Endothelial cell of umbilical vein (primary cell): ENCODE measurements at regions not wholly inside any gene's neighbourhood (a gene's known extent, or its start where the extent isn't known, plus 50 kb on each side); places are given as distances from the start of the nearest gene placed in this dataset.

Source experiments
- BruUV-seq: library from RNA; stranded (reverse); fragments of 400-500 nt; replicated peaks from 2 replicates; lab custom pipeline; 2021; lab: Mats Ljungman, UMichigan
- CTCF ChIA-PET: fragments of 300-600, 350-600 bp; sonication (Branson Sonifier 250); formaldehyde crosslinking; loops from one replicate; lab custom pipeline; 2021; ENCODE audit warnings: antibody characterized with exemption, inconsistent platforms; lab: Charles Lee
- POLR2A ChIA-PET: fragments of 300-600, 350-600 bp; sonication (Branson Sonifier 250); formaldehyde crosslinking; loops from one replicate; lab custom pipeline; 2021; ENCODE audit warnings: antibody characterized with exemption, inconsistent platforms; lab: Charles Lee
- DNase-seq: peaks from one replicate; pipeline ENCODE4 v3.0.0-alpha.2; 2011; ENCODE audit warnings: low read depth, low spot score
- FAIRE-seq: peaks from 2 replicates; lab custom pipeline; 2011; peaks lifted over from hg19 to GRCh38; lab: Jason Lieb, UNC
- H2AFZ ChIP-seq: 2 replicates; pipeline ENCODE4 v1.6.0; 2012; ENCODE audit warnings: low read depth, low read length, control low read depth, inconsistent platforms
- H3K27ac ChIP-seq: 2 replicates; pipeline ENCODE4 v1.5.1; 2011; ENCODE audit warnings: low read depth, mild to moderate bottlenecking, control low read depth, low read length, moderate library complexity; ENCODE audit not compliant: insufficient read depth
- H3K27me3 ChIP-seq, 2 experiments: 2 replicates each; pipeline versions ENCODE4 v1.6.0 to v1.6.1; 2011; ENCODE audit warnings: low read length in 2 of 2, mixed read lengths in 1 of 2; ENCODE audit not compliant: control insufficient read depth in 2 of 2, insufficient read depth in 2 of 2
- H3K36me3 ChIP-seq, 2 experiments: 2 replicates in 1 of 2; 3 replicates in 1 of 2; pipeline ENCODE4 v1.5.1; 2011; ENCODE audit warnings: low read length in 2 of 2, mild to moderate bottlenecking in 1 of 2, moderate library complexity in 1 of 2; ENCODE audit not compliant: control insufficient read depth in 2 of 2, insufficient read depth in 2 of 2; ENCODE audit errors: extremely low read depth in 1 of 2
- H3K4me1 ChIP-seq: 3 replicates; pipeline ENCODE4 v1.5.1; 2011; ENCODE audit warnings: mild to moderate bottlenecking, low read length; ENCODE audit not compliant: control insufficient read depth, insufficient read depth; ENCODE audit errors: extremely low read depth
- H3K4me2 ChIP-seq: 2 replicates; pipeline ENCODE4 v1.6.1; 2011; ENCODE audit warnings: low read length, control low read depth, mixed read lengths; ENCODE audit not compliant: insufficient read depth
- H3K4me3 ChIP-seq, 3 experiments: fragments of 200-600 bp in 1 of 3; sonication (generic), shearing (Covaris generic) in 1 of 3; replicated peaks in 1 of 3; 2 replicates each; pipeline ENCODE4 v1.5.1; 2011 to 2016; ENCODE audit warnings: control low read depth in 3 of 3, low read length in 3 of 3, mild to moderate bottlenecking in 2 of 3, inconsistent platforms in 1 of 3, low read depth in 1 of 3, moderate library complexity in 1 of 3; ENCODE audit not compliant: insufficient read depth in 1 of 3
- H3K79me2 ChIP-seq: 2 replicates; pipeline ENCODE4 v1.6.0; 2012; ENCODE audit warnings: low read length, inconsistent platforms; ENCODE audit not compliant: control insufficient read depth, insufficient read depth
- H3K9ac ChIP-seq: replicated peaks from 2 replicates; pipeline ENCODE3; 2011; ENCODE audit warnings: low read length, control low read depth; ENCODE audit not compliant: insufficient read depth; ENCODE audit errors: extremely low read depth
- H3K9me1 ChIP-seq: replicated peaks from 3 replicates; pipeline ENCODE4 v1.6.0; 2011; ENCODE audit warnings: mild to moderate bottlenecking, low read length; ENCODE audit not compliant: control insufficient read depth, insufficient read depth; ENCODE audit errors: extremely low read depth
- H3K9me3 ChIP-seq: replicated peaks from 2 replicates; pipeline ENCODE4 v1.5.1; 2012; ENCODE audit warnings: low read length, inconsistent platforms; ENCODE audit not compliant: control insufficient read depth, insufficient read depth
- H4K20me1 ChIP-seq: replicated peaks from 2 replicates; pipeline ENCODE3; 2011; ENCODE audit warnings: mild to moderate bottlenecking, low read length; ENCODE audit not compliant: control insufficient read depth, insufficient read depth; ENCODE audit errors: extremely low read depth
- CTCF ChIP-seq, 2 donors: IDR thresholded peaks; 1 replicate in 1 of 2; 2 replicates in 1 of 2; pipeline ENCODE4 v1.5.1; 2011; ENCODE audit warnings: low read length in 2 of 2, mild to moderate bottlenecking in 2 of 2, moderate library complexity in 2 of 2, control low read depth in 1 of 2, inconsistent platforms in 1 of 2, low read depth in 1 of 2; ENCODE audit not compliant: insufficient read depth in 1 of 2; ENCODE audit errors: extremely low read depth in 1 of 2
- JUN ChIP-seq: IDR thresholded peaks from 2 replicates; pipeline ENCODE4 v1.6.1; 2011; ENCODE audit warnings: borderline replicate concordance, low read depth; ENCODE audit not compliant: insufficient read length, insufficient read depth
- POLR2A ChIP-seq: IDR thresholded peaks from 2 replicates; pipeline ENCODE4 v1.6.1; 2012; ENCODE audit warnings: low read depth, mild to moderate bottlenecking, control low read depth, low read length
- dilution Hi-C: fragments of 300-500 bp; cut with MboI; formaldehyde crosslinking; loops from one replicate; pipeline ENCODE4 v1.15.0; 2019; ENCODE audit warnings: low sequenced_read_pairs; ENCODE audit not compliant: extremely low pct_ligation_motif_present
- intact Hi-C: fragments of 100-400 bp; cut with micrococcal nuclease; formaldehyde crosslinking; loops from one replicate; pipeline ENCODE4 v1.10.0; 2022

GRCh38 chr15:96246057-96246456 lies 84.4 kb upstream of the NR2F2 start:
- H2AFZ ChIP-seq = no peak overlapping the region
- POLR2A ChIA-PET = no interaction called here

GRCh38 chr15:96247621-96248305 lies 82.7 kb upstream of the NR2F2 start:
- no peak overlapping the region for H3K27ac ChIP-seq
- POLR2A ChIA-PET = no interaction called here
- no peak for DNase-seq

More at GRCh38 chr15:96246057-96246456, 84.4 kb upstream of the NR2F2 start:
- Histone ChIP-seq H3K4me1 (no peaks in the 10 kb centered on the region), H3K9me1 (no peaks in the 10 kb centered on the region), H3K79me2 (no peaks in the 10 kb centered on the region), H3K9ac (no peak overlapping the region), H3K27ac (no peak overlapping the region), H3K27me3 (no peaks in the 10 kb centered on the region), H3K4me2 (no peak overlapping the region), H3K9me3 (no peaks in the 10 kb centered on the region), H3K36me3 (no peaks in the 10 kb centered on the region), H3K4me3 (no peak overlapping the region), H4K20me1 (no peaks in the 10 kb centered on the region)
- BruUV-seq = no TSS peak
- no peak for TF ChIP-seq CTCF (IDR thresholded peaks at IDR 0.05; ENCODE audit: extremely low read depth in 1 of 2, insufficient read depth in 1 of 2, low read depth in 1 of 2, low read length in 2 of 2)
- intact Hi-C loops (no loop called here), dilution Hi-C loops (no loop called here)
- DNase-seq (no peak), FAIRE-seq (no peak)
- CTCF ChIA-PET = no interaction called here

More at GRCh38 chr15:96247621-96248305, 82.7 kb upstream of the NR2F2 start:
- no peak overlapping the region for H2AFZ ChIP-seq
- no peak overlapping the region for H3K9ac ChIP-seq
- no peaks in the 10 kb centered on the region for H3K27me3 ChIP-seq
- H3K79me2 ChIP-seq = no peaks in the 10 kb centered on the region
- intact Hi-C loops = no loop called here
- H3K9me1 ChIP-seq = no peaks in the 10 kb centered on the region
- TF ChIP-seq JUN (no peak), POLR2A (no peak)
- no peak overlapping the region for H3K4me3 ChIP-seq
- no TSS peak for BruUV-seq
- no peak overlapping the region for H3K4me2 ChIP-seq
- dilution Hi-C loops = no loop called here
- no peaks in the 10 kb centered on the region for H4K20me1 ChIP-seq
- no peak for FAIRE-seq
- H3K36me3 ChIP-seq = no peaks in the 10 kb centered on the region
- no peaks in the 10 kb centered on the region for H3K4me1 ChIP-seq
- H3K9me3 ChIP-seq = no peaks in the 10 kb centered on the region
- CTCF ChIA-PET = no interaction called here
